K562 (cell line): ENCODE measurements at regions not wholly inside any gene's neighbourhood (a gene's known extent, or its start where the extent isn't known, plus 50 kb on each side); places are given as distances from the start of the nearest gene placed in this dataset.

ENCODE experiments used
- ATAC-seq: fragments of 200-7000 bp; cut with Tn5 transposase; 3 replicates; pipeline ENCODE4 v1.9.1; 2020; ENCODE audit warnings: moderate library complexity
- BruUV-seq: library from RNA; stranded (reverse); fragments of 400-500 nt; replicated peaks from 2 replicates; lab custom pipeline; 2021; lab: Mats Ljungman, UMichigan
- CTCF ChIA-PET: fragments of 300-600 bp; formaldehyde crosslinking; extraction: SDS; loops from one replicate; lab custom pipeline; 2021; ENCODE audit warnings: low intra/inter-chr PET ratio; lab: Yijun Ruan, JAX
- POLR2A ChIA-PET: fragments of 300-600, 350-650 bp; sonication (Branson Sonifier 250); formaldehyde crosslinking; extraction: SDS; loops from one replicate; lab custom pipeline; 2021; ENCODE audit warnings: antibody characterized with exemption, inconsistent platforms; lab: Yijun Ruan, JAX
- DNase-seq, 4 experiments: peaks; one replicate each; pipeline versions ENCODE4 v3.0.0 to v3.0.0-alpha.2; 2011 to 2018; ENCODE audit warnings: low spot score in 3 of 4, mixed read lengths in 3 of 4; ENCODE audit errors: extremely low read depth in 1 of 4
- FAIRE-seq: peaks from 2 replicates; lab custom pipeline; 2011; peaks lifted over from hg19 to GRCh38; lab: Jason Lieb, UNC
- H2AFZ ChIP-seq: 2 replicates; pipeline ENCODE4 v1.6.0; 2011; ENCODE audit warnings: low read depth, low read length, control low read depth, inconsistent platforms
- H3K27ac ChIP-seq: fragments of 200-600 bp; 3 replicates; pipeline ENCODE4 v1.8.0; 2011; ENCODE audit warnings: low read depth, mild to moderate bottlenecking, control low read depth, inconsistent platforms, low read length, moderate library complexity, mixed read lengths; ENCODE audit errors: extremely low read depth
- H3K27me3 ChIP-seq, 2 experiments: fragments of 300-600 bp in 1 of 2; 2 replicates in 1 of 2; 3 replicates in 1 of 2; pipeline versions ENCODE4 v1.6.0 to v1.8.0; 2011; ENCODE audit warnings: inconsistent platforms in 2 of 2, low read length in 2 of 2, mild to moderate bottlenecking in 1 of 2, mixed read lengths in 1 of 2, moderate library complexity in 1 of 2; ENCODE audit not compliant: control insufficient read depth in 2 of 2, insufficient read depth in 2 of 2
- H3K36me3 ChIP-seq: fragments of 300-600 bp; 3 replicates; pipeline ENCODE4 v1.8.0; 2011; ENCODE audit warnings: mild to moderate bottlenecking, low read length, inconsistent platforms; ENCODE audit not compliant: control insufficient read depth, insufficient read depth
- H3K4me1 ChIP-seq, 2 experiments: fragments of 200-600 bp in 1 of 2; replicated peaks in 1 of 2; 2 replicates in 1 of 2; 3 replicates in 1 of 2; pipeline versions ENCODE4 v1.5.1 to v1.8.0; 2011; ENCODE audit warnings: inconsistent platforms in 2 of 2, low read length in 2 of 2, mild to moderate bottlenecking in 1 of 2, mixed read lengths in 1 of 2, moderate library complexity in 1 of 2; ENCODE audit not compliant: control insufficient read depth in 2 of 2, insufficient read depth in 2 of 2
- H3K4me2 ChIP-seq: 2 replicates; pipeline ENCODE4 v1.6.1; 2011; ENCODE audit warnings: low read length, control low read depth, inconsistent platforms, mixed read lengths; ENCODE audit not compliant: insufficient read depth
- H3K4me3 ChIP-seq: fragments of 200-600 bp; sonication (generic), shearing (Covaris generic); 2 replicates; pipeline ENCODE4 v1.5.1; 2016; ENCODE audit warnings: control low read depth, inconsistent platforms
- H3K79me2 ChIP-seq: fragments of 200-600 bp; 3 replicates; pipeline ENCODE4 v1.8.0; 2011; ENCODE audit warnings: low read length, inconsistent platforms; ENCODE audit not compliant: control insufficient read depth, insufficient read depth
- H3K9ac ChIP-seq, 2 experiments: 2 replicates each; pipeline versions ENCODE4 v1.6.0 to v1.6.1; 2011; ENCODE audit warnings: low read depth in 2 of 2, low read length in 2 of 2, control low read depth in 1 of 2, inconsistent platforms in 1 of 2, mild to moderate bottlenecking in 1 of 2, mixed read lengths in 1 of 2; ENCODE audit not compliant: insufficient read depth in 1 of 2
- H3K9me1 ChIP-seq: one replicate; pipeline ENCODE4 v1.6.0; 2011; ENCODE audit warnings: inconsistent platforms, mild to moderate bottlenecking, low read length, moderate library complexity; ENCODE audit not compliant: control insufficient read depth, insufficient read depth
- H3K9me3 ChIP-seq: replicated peaks from 2 replicates; pipeline ENCODE4 v1.5.1; 2011; ENCODE audit warnings: low read depth, low read length, inconsistent platforms; ENCODE audit not compliant: control insufficient read depth, insufficient read depth
- H4K20me1 ChIP-seq: replicated peaks from 2 replicates; pipeline ENCODE4 v1.6.1; 2011; ENCODE audit warnings: low read length, inconsistent platforms, mixed read lengths; ENCODE audit not compliant: control insufficient read depth, insufficient read depth
- CREM ChIP-seq: IDR thresholded peaks from 2 replicates; pipeline ENCODE4 v1.6.1; 2014; ENCODE audit warnings: antibody characterized with exemption, low read depth
- ELF2 ChIP-seq: fragments of 250-450 bp; sonication (Bioruptor Pico); IDR thresholded peaks from 2 replicates; pipeline ENCODE4 v1.5.0; 2021; ENCODE audit warnings: mild to moderate bottlenecking
- ETS2 ChIP-seq: IDR thresholded peaks from 2 replicates; pipeline ENCODE4 v1.6.1; 2016; ENCODE audit warnings: borderline replicate concordance, missing genetic modification characterization, mild to moderate bottlenecking, moderate library complexity, missing compliant biosample characterization; ENCODE audit not compliant: poor library complexity, severe bottlenecking
- GTF2F1 ChIP-seq: IDR thresholded peaks from 2 replicates; pipeline ENCODE4 v1.6.1; 2011; ENCODE audit warnings: low read depth, low read length, improper control_type of control experiment
- HMG20B ChIP-seq: fragments of 250-450 bp; sonication (Bioruptor Pico); IDR thresholded peaks from 2 replicates; pipeline ENCODE4 v1.5.0; 2021; ENCODE audit warnings: mild to moderate bottlenecking
- SMARCA5 ChIP-seq: fragments of 450-650 bp; IDR thresholded peaks from 2 replicates; pipeline ENCODE4 v1.6.1; 2016
- SP2 ChIP-seq: IDR thresholded peaks from 2 replicates; pipeline ENCODE4 v1.6.1; 2011; ENCODE audit warnings: mild to moderate bottlenecking, low read depth, low read length, moderate library complexity; ENCODE audit not compliant: poor library complexity, severe bottlenecking; ENCODE audit errors: extremely low read depth
- TOE1 ChIP-seq, 2 experiments: fragments of 450-650 bp in 1 of 2; sonication (generic) in 1 of 2; formaldehyde crosslinking in 1 of 2; IDR thresholded peaks; 2 replicates each; pipeline versions ENCODE4 v1.7.1 to v1.8.0; 2016 to 2022; ENCODE audit warnings: borderline replicate concordance in 2 of 2, mild to moderate bottlenecking in 2 of 2, antibody characterized with exemption in 1 of 2, inconsistent platforms in 1 of 2, low read depth in 1 of 2, missing genetic modification reagents in 1 of 2, moderate library complexity in 1 of 2
- ZFP1 ChIP-seq: fragments of 450-650 bp; formaldehyde crosslinking; IDR thresholded peaks from 2 replicates; pipeline ENCODE4 v1.4.0; 2020; ENCODE audit warnings: mild to moderate bottlenecking, mixed read lengths
- ZFP36 ChIP-seq: fragments of 150-350 bp; IDR thresholded peaks from 2 replicates; pipeline ENCODE4 v1.6.1; 2018; ENCODE audit warnings: low read length, low read depth; ENCODE audit not compliant: partially characterized antibody
- ZNF282 ChIP-seq: sonication (generic); formaldehyde crosslinking; IDR thresholded peaks from 2 replicates; pipeline ENCODE4 v1.8.1; 2023; ENCODE audit warnings: missing genetic modification reagents
- ZNF3 ChIP-seq: fragments of 250-450 bp; sonication (Bioruptor Pico); IDR thresholded peaks from 2 replicates; pipeline ENCODE4 v1.5.0; 2021; ENCODE audit warnings: mild to moderate bottlenecking, moderate library complexity
- WGBS: fragments of 100-300 bp; shearing (Covaris generic); methylation state at CpG from one replicate; pipeline ENCODE4 v1.1.6; 2016; ENCODE audit warnings: low coverage, mixed read lengths; ENCODE audit not compliant: insufficient coverage; ENCODE audit errors: missing lambda C conversion rate; 5-methylcytosine and 5-hydroxymethylcytosine counted together
- in situ Hi-C: fragments of 300-500 bp; cut with MboI; formaldehyde crosslinking; loops from 4 replicates; pipeline ENCODE4 v1.15.0; 2018; ENCODE audit warnings: inconsistent platforms, mixed read lengths
- intact Hi-C: fragments of 100-400 bp; cut with micrococcal nuclease; formaldehyde crosslinking; loops from 2 replicates; pipeline ENCODE4 v1.14.2; 2022
- TF ChIP-seq, protein P1 (sequence below), 2 experiments: IDR thresholded peaks; 2 replicates each; pipeline ENCODE4 v1.6.1; 2011; ENCODE audit warnings: borderline replicate concordance in 1 of 2, control low read depth in 1 of 2, low read depth in 1 of 2, low read length in 1 of 2, mild to moderate bottlenecking in 1 of 2, mixed read lengths in 1 of 2, moderate library complexity in 1 of 2; ENCODE audit not compliant: insufficient read depth in 1 of 2, insufficient read length in 1 of 2, poor library complexity in 1 of 2, severe bottlenecking in 1 of 2; ENCODE audit errors: extremely low read depth in 1 of 2
- TF ChIP-seq, protein P2 (sequence below): fragments of 250-450 bp; sonication (Bioruptor Pico); IDR thresholded peaks from 2 replicates; pipeline ENCODE4 v1.4.0; 2020; ENCODE audit warnings: borderline replicate concordance
- TF ChIP-seq, protein P3 (sequence below), 2 experiments: fragments of 450-650 bp; IDR thresholded peaks; 2 replicates each; pipeline ENCODE4 v1.6.1; 2016
- TF ChIP-seq, protein P4 (sequence below): fragments of 450-650 bp; conservative IDR thresholded peaks from 2 replicates; pipeline ENCODE4 v1.6.1; 2016; ENCODE audit warnings: missing genetic modification characterization, low read depth, mild to moderate bottlenecking, missing compliant biosample characterization, moderate library complexity

DNA sequence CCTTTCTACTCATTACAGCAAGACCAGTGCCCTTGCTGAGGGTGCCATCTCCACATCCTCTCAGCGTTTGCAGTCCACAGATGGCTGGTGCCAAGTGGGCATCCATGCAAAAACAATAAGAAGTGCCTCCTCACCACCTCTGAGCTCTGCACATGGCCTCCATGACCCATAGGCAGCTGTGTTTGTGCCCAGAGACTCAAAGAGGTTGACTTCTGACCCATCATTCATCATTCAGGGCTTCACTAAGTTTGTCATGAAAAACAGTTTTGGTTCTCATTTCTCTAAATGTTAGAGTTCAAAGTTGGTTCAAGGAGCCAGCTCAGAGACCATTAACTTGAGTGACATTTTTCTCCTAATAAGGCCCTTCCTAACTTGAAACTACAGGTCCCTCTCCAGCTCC is 512.6 kb upstream of the MAP3K7 start (continued):
- TF ChIP-seq, protein P1, sequence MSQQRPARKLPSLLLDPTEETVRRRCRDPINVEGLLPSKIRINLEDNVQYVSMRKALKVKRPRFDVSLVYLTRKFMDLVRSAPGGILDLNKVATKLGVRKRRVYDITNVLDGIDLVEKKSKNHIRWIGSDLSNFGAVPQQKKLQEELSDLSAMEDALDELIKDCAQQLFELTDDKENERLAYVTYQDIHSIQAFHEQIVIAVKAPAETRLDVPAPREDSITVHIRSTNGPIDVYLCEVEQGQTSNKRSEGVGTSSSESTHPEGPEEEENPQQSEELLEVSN (IDR thresholded peaks at IDR 0.05; ENCODE audit: borderline replicate concordance in 1 of 2, extremely low read depth in 1 of 2, insufficient read depth in 1 of 2, insufficient read length in 1 of 2, low read depth in 1 of 2, low read length in 1 of 2, poor library complexity in 1 of 2, severe bottlenecking in 1 of 2): no peak
- TF ChIP-seq, all 486 proteins: peak for 0

DNA sequence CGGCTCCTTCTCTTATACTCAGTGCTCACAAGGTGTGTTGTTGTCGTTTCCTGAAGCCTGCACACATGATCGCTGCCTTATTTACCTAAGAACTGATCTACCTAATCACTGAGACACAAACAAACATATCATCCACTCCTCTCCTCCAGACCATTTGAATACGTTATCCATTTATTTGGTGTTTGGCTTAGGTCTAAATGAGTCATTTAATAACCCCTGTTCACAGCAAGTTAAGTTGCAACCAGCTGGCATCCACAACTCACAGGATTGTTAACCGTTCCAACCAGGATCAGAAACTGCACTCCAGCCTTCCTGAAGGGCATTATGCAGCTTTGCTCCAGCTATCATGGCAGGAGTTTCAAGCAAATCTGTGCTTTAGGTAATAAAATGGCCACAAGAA is 511.1 kb upstream of the MAP3K7 start:
- H3K9ac ChIP-seq: no peak overlapping the region
- CTCF ChIA-PET: no interaction called here
- no peak for TF ChIP-seq ZFP1 (CRISPR knock-in tag)
- no peak for TF ChIP-seq ZNF282 (CRISPR knock-in tag)
- no peak for TF ChIP-seq HMG20B (CRISPR knock-in tag)
- TF ChIP-seq, protein P2, sequence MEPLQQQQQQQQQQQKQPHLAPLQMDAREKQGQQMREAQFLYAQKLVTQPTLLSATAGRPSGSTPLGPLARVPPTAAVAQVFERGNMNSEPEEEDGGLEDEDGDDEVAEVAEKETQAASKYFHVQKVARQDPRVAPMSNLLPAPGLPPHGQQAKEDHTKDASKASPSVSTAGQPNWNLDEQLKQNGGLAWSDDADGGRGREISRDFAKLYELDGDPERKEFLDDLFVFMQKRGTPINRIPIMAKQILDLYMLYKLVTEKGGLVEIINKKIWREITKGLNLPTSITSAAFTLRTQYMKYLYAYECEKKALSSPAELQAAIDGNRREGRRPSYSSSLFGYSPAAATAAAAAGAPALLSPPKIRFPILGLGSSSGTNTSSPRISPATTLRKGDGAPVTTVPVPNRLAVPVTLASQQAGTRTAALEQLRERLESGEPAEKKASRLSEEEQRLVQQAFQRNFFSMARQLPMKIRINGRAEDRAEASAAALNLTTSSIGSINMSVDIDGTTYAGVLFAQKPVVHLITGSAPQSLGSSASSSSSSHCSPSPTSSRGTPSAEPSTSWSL (CRISPR knock-in tag): no peak
- no peak for TF ChIP-seq ZNF3
- no peak for TF ChIP-seq ELF2
- no peak for TF ChIP-seq SP2
- no peak for TF ChIP-seq ETS2
- no peak for TF ChIP-seq GTF2F1
- no peak for TF ChIP-seq CREM
- no peak for TF ChIP-seq TOE1 (IDR thresholded peaks at IDR 0.05; ENCODE audit: borderline replicate concordance)
- TF ChIP-seq TOE1 (CRISPR knock-in tag; IDR thresholded peaks at IDR 0.05; ENCODE audit: borderline replicate concordance, low read depth): no peak
- TF ChIP-seq ZFP36: no peak
- TF ChIP-seq SMARCA5: no peak
- TF ChIP-seq, protein P3, sequence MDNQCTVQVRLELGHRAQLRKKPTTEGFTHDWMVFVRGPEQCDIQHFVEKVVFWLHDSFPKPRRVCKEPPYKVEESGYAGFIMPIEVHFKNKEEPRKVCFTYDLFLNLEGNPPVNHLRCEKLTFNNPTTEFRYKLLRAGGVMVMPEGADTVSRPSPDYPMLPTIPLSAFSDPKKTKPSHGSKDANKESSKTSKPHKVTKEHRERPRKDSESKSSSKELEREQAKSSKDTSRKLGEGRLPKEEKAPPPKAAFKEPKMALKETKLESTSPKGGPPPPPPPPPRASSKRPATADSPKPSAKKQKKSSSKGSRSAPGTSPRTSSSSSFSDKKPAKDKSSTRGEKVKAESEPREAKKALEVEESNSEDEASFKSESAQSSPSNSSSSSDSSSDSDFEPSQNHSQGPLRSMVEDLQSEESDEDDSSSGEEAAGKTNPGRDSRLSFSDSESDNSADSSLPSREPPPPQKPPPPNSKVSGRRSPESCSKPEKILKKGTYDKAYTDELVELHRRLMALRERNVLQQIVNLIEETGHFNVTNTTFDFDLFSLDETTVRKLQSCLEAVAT (IDR thresholded peaks at IDR 0.05): no peak
- TF ChIP-seq, protein P4, sequence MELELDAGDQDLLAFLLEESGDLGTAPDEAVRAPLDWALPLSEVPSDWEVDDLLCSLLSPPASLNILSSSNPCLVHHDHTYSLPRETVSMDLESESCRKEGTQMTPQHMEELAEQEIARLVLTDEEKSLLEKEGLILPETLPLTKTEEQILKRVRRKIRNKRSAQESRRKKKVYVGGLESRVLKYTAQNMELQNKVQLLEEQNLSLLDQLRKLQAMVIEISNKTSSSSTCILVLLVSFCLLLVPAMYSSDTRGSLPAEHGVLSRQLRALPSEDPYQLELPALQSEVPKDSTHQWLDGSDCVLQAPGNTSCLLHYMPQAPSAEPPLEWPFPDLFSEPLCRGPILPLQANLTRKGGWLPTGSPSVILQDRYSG (tag): no peak

More for the DNA sequence above, 511.1 kb upstream of the MAP3K7 start:
- FAIRE-seq (no peak), DNase-seq (no peak), ATAC-seq (no peak)
- intact Hi-C loops (no loop called here), in situ Hi-C loops (no loop called here)
- POLR2A ChIA-PET: interaction anchor here (0.7 kb wide), 1 partner anchor 11 kb away, joined by 3 read pairs; no protein-coding TSS in a partner anchor
- Histone ChIP-seq H3K27ac (no peak overlapping the region), H3K9me3 (no peaks in the 10 kb centered on the region), H3K4me3 (no peak overlapping the region), H3K4me1 (no peaks in the 10 kb centered on the region), H3K79me2 (no peaks in the 10 kb centered on the region), H3K27me3 (no peaks in the 10 kb centered on the region), H3K36me3 (no peaks in the 10 kb centered on the region), H3K9me1 (no peaks in the 10 kb centered on the region), H4K20me1 (no peaks in the 10 kb centered on the region), H2AFZ (no peak overlapping the region), H3K4me2 (no peak overlapping the region)
- WGBS: 3% methylated on average over 5 of the region's 5 CpGs
- no TSS peak for BruUV-seq
